ENCODE measurements at regions not wholly inside any gene's neighbourhood (a gene's known extent, or its start where the extent isn't known, plus 50 kb on each side); places are given as distances from the start of the nearest gene placed in this dataset.

DNA sequence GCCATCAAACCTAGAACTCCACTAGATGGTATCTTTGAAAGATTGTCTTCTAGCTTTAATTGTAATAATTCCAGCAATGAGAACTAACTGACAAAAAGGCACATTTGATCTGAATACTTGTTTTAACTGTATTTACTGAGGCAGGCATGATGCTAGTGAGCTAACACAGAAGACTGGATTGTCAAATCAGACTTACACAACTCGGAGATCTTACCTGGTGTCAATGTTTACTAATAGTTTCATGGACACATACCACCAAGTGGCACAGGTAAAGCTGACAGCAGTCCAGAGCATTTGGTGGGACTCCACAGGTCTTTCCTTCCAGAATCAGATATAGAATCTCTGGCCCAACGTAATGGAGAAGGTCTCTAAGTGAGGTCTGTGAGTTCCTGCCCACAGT, 229.9 kb upstream of the BOD1L1 start:
- TF ChIP-seq EZH2 (IDR thresholded peaks at IDR 0.05; ENCODE audit: low read length) = no peak
- TF ChIP-seq, protein P1, sequence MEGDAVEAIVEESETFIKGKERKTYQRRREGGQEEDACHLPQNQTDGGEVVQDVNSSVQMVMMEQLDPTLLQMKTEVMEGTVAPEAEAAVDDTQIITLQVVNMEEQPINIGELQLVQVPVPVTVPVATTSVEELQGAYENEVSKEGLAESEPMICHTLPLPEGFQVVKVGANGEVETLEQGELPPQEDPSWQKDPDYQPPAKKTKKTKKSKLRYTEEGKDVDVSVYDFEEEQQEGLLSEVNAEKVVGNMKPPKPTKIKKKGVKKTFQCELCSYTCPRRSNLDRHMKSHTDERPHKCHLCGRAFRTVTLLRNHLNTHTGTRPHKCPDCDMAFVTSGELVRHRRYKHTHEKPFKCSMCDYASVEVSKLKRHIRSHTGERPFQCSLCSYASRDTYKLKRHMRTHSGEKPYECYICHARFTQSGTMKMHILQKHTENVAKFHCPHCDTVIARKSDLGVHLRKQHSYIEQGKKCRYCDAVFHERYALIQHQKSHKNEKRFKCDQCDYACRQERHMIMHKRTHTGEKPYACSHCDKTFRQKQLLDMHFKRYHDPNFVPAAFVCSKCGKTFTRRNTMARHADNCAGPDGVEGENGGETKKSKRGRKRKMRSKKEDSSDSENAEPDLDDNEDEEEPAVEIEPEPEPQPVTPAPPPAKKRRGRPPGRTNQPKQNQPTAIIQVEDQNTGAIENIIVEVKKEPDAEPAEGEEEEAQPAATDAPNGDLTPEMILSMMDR (optimal IDR thresholded peaks at IDR 0.05 in 1 of 3, IDR thresholded peaks at IDR 0.05 in 1 of 3, conservative IDR thresholded peaks at IDR 0.05 in 1 of 3; ENCODE audit: extremely low read depth in 1 of 3, insufficient read depth in 2 of 3, low read length in 3 of 3) = no peak
- FAIRE-seq (no peak), DNase-seq (ENCODE audit: low read depth, low spot score) (no peak)
- Histone ChIP-seq H3K27ac (ENCODE audit: control insufficient read depth, insufficient read depth, low read length) (no peak overlapping the region), H3K4me2 (ENCODE audit: control insufficient read depth, extremely low read depth, insufficient read depth, low read depth, low read length) (no peak overlapping the region), H3K9me3 (ENCODE audit: control insufficient read depth, low read depth, low read length) (no peaks in the 10 kb centered on the region), H3K9me1 (ENCODE audit: control insufficient read depth, extremely low read depth, insufficient read depth, low read length) (no peaks in the 10 kb centered on the region), H3K4me1 (ENCODE audit: control insufficient read depth, extremely low read depth, insufficient read depth, low read length) (no peaks in the 10 kb centered on the region), H2AFZ (ENCODE audit: control insufficient read depth, low read length) (no peak overlapping the region), H3K4me3 (ENCODE audit: control insufficient read depth in 2 of 3, extremely low read depth in 1 of 3, insufficient read depth in 2 of 3, low read depth in 1 of 3, low read length in 3 of 3) (no peak overlapping the region), H3K79me2 (ENCODE audit: control insufficient read depth, insufficient read depth, low read length) (no peaks in the 10 kb centered on the region), H3K9ac (ENCODE audit: control insufficient read depth, extremely low read depth, insufficient read depth, low read length) (no peak overlapping the region), H4K20me1 (ENCODE audit: control insufficient read depth, extremely low read depth, insufficient read depth, low read length) (no peaks in the 10 kb centered on the region), H3K27me3 (ENCODE audit: control insufficient read depth, extremely low read depth, insufficient read depth, low read length) (no peaks in the 10 kb centered on the region), H3K36me3 (ENCODE audit: control insufficient read depth in 2 of 2, extremely low read depth in 1 of 2, insufficient read depth in 2 of 2, low read length in 2 of 2) (no peaks in the 10 kb centered on the region)
- dilution Hi-C loops (cut with MboI; ENCODE audit: extremely low pct_ligation_motif_present, low sequenced_read_pairs) = no loop called here

DNA sequence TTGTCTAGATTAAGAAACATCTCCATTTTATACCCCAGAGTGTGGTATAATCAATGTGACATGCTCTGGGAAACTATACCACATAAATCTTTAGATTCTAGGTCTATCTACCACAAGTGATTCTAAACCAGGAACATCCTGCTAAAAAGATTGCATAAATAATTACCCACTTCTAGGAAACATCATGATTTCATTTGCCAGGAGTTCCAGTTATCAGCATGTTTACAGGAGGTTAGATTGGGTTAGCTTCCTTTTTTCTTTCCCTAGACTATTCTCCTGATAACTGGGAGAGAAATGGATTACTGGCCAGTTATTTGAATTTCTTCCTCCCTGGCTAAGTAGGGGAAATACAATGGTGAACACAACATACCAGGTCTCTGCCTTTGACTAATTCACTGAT, 230.3 kb upstream of the BOD1L1 start:
- no peak overlapping the region for H3K4me3 ChIP-seq (ENCODE audit: control insufficient read depth in 2 of 3, extremely low read depth in 1 of 3, insufficient read depth in 2 of 3, low read depth in 1 of 3, low read length in 3 of 3)
- no peaks in the 10 kb centered on the region for H3K27me3 ChIP-seq (ENCODE audit: control insufficient read depth, extremely low read depth, insufficient read depth, low read length)
- no peak for TF ChIP-seq EZH2 (IDR thresholded peaks at IDR 0.05; ENCODE audit: low read length)
- TF ChIP-seq, protein P1 (optimal IDR thresholded peaks at IDR 0.05 in 1 of 3, IDR thresholded peaks at IDR 0.05 in 1 of 3, conservative IDR thresholded peaks at IDR 0.05 in 1 of 3; ENCODE audit: extremely low read depth in 1 of 3, insufficient read depth in 2 of 3, low read length in 3 of 3) = no peak
- dilution Hi-C loops (cut with MboI; ENCODE audit: extremely low pct_ligation_motif_present, low sequenced_read_pairs) = no loop called here
- H3K4me2 ChIP-seq (ENCODE audit: control insufficient read depth, extremely low read depth, insufficient read depth, low read depth, low read length) = no peak overlapping the region
- H3K36me3 ChIP-seq (ENCODE audit: control insufficient read depth in 2 of 2, extremely low read depth in 1 of 2, insufficient read depth in 2 of 2, low read length in 2 of 2) = no peaks in the 10 kb centered on the region
- FAIRE-seq = no peak
- no peaks in the 10 kb centered on the region for H3K9me1 ChIP-seq (ENCODE audit: control insufficient read depth, extremely low read depth, insufficient read depth, low read length)
- no peak overlapping the region for H2AFZ ChIP-seq (ENCODE audit: control insufficient read depth, low read length)
- no peak overlapping the region for H3K9ac ChIP-seq (ENCODE audit: control insufficient read depth, extremely low read depth, insufficient read depth, low read length)
- DNase-seq (ENCODE audit: low read depth, low spot score) = no peak
- H3K4me1 ChIP-seq (ENCODE audit: control insufficient read depth, extremely low read depth, insufficient read depth, low read length) = no peaks in the 10 kb centered on the region
- no peaks in the 10 kb centered on the region for H4K20me1 ChIP-seq (ENCODE audit: control insufficient read depth, extremely low read depth, insufficient read depth, low read length)
- no peaks in the 10 kb centered on the region for H3K9me3 ChIP-seq (ENCODE audit: control insufficient read depth, low read depth, low read length)
- H3K27ac ChIP-seq (ENCODE audit: control insufficient read depth, insufficient read depth, low read length) = no peak overlapping the region
- no peaks in the 10 kb centered on the region for H3K79me2 ChIP-seq (ENCODE audit: control insufficient read depth, insufficient read depth, low read length)
